AG04450 (cell line): ENCODE measurements at regions not wholly inside any gene's neighbourhood (a gene's known extent, or its start where the extent isn't known, plus 50 kb on each side); places are given as distances from the start of the nearest gene placed in this dataset.

Experiments
- CTCF ChIA-PET: fragments of 300-600, 350-600 bp; formaldehyde crosslinking; extraction: SDS; loops from one replicate; lab custom pipeline; 2022; ENCODE audit warnings: antibody characterized with exemption, inconsistent platforms; lab: Charles Lee
- POLR2A ChIA-PET: fragments of 350-600 bp; formaldehyde crosslinking; extraction: SDS; loops from one replicate; lab custom pipeline; 2021; ENCODE audit warnings: antibody characterized with exemption, inconsistent platforms; lab: Yijun Ruan, JAX
- DNase-seq: peaks from one replicate; pipeline ENCODE4 v3.0.0-alpha.2; 2011; ENCODE audit warnings: low read depth, low spot score
- H3K27ac ChIP-seq: one replicate; pipeline ENCODE4 v1.5.1; 2012; ENCODE audit warnings: low read depth, low read length, control low read depth
- H3K27me3 ChIP-seq: one replicate; pipeline ENCODE4 v1.6.0; 2012; ENCODE audit warnings: low read length; ENCODE audit not compliant: control insufficient read depth, insufficient read depth
- H3K4me3 ChIP-seq: 2 replicates; pipeline ENCODE4 v1.5.1; 2011; ENCODE audit warnings: mild to moderate bottlenecking, low read depth, low read length, control low read depth
- H3K9me3 ChIP-seq: 2 replicates; pipeline ENCODE4 v1.5.1; 2012; ENCODE audit warnings: low read length; ENCODE audit not compliant: control insufficient read depth, insufficient read depth
- TF ChIP-seq, protein P1 (sequence below): IDR thresholded peaks from 2 replicates; pipeline ENCODE4 v1.5.1; 2011; ENCODE audit warnings: low read depth, low read length, control low read depth, inconsistent platforms

DNA sequence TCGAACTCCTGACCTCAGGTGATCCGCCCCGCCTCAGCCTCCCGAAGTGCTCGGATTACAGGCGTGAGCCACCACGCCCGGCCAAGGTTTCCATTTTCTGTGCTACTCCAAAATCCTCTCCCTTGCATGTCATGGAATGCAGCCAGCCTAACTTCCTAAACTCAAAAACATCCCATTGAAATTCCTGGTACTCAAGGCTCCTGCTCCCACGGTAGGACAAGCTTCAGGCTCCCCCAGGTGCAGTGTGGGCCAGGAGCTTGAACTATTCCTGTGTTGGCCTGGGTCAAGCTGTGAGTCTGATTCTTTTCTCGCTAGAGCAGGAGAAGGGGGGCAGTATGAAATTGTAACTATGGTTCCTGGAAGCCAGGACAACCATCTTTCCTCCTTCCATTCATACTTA, 97.1 kb downstream of the RPL27A start:
- POLR2A ChIA-PET = no interaction called here
- Histone ChIP-seq H3K4me3 (no peak overlapping the region), H3K9me3 (no peaks in the 10 kb centered on the region), H3K27ac (no peak overlapping the region), H3K27me3 (no peaks in the 10 kb centered on the region)
- no peak for DNase-seq
- TF ChIP-seq, protein P1, sequence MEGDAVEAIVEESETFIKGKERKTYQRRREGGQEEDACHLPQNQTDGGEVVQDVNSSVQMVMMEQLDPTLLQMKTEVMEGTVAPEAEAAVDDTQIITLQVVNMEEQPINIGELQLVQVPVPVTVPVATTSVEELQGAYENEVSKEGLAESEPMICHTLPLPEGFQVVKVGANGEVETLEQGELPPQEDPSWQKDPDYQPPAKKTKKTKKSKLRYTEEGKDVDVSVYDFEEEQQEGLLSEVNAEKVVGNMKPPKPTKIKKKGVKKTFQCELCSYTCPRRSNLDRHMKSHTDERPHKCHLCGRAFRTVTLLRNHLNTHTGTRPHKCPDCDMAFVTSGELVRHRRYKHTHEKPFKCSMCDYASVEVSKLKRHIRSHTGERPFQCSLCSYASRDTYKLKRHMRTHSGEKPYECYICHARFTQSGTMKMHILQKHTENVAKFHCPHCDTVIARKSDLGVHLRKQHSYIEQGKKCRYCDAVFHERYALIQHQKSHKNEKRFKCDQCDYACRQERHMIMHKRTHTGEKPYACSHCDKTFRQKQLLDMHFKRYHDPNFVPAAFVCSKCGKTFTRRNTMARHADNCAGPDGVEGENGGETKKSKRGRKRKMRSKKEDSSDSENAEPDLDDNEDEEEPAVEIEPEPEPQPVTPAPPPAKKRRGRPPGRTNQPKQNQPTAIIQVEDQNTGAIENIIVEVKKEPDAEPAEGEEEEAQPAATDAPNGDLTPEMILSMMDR = no peak
- CTCF ChIA-PET = no interaction called here

DNA sequence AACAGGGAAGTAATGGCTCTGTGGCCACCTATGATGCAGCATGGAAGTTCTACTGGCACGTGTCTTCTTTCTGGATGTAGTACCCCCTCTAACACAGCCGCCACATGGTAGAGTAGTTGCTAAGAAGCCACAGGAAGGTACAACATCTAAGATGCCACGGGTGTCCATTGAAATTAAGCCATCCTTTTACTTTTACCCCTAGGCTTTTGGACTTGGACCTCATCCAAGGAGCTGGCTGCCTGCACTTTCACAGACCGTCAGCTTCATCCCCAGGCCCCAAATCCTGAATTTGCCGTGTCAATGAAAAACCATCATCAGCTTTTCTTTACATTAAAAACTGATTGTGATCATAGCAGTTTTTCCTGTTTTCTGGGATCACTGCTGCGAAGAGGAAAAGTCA, 102.4 kb downstream of the RPL27A start:
- TF ChIP-seq, protein P1 = no peak
- Histone ChIP-seq H3K27ac (no peak overlapping the region), H3K4me3 (no peak overlapping the region), H3K9me3 (no peaks in the 10 kb centered on the region), H3K27me3 (no peaks in the 10 kb centered on the region)
- POLR2A ChIA-PET = no interaction called here
- DNase-seq = no peak
- CTCF ChIA-PET = interaction anchor here (0.6 kb wide), 1 partner anchor 68 kb away, joined by 4 read pairs; no protein-coding TSS in a partner anchor

DNA sequence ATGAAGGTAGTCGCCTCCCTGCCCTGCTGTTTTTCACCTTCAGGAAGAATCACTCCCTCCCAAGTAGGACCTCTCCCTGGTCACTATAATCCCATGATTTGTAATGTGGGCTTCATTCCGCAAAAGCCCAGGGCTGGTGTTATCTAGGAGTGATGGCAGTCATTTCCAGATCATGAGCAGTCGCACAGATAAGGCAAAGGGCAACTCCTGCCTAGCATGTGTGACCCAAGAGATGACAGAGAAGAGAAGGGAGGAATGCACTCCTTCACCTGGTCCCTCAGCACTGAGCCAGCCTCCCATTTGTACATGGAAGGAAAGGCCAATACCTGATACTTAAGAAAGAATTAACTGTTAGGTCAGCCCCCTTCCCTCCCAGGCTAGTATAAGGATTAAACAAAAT, 102.9 kb downstream of the RPL27A start:
- POLR2A ChIA-PET = no interaction called here

DNA sequence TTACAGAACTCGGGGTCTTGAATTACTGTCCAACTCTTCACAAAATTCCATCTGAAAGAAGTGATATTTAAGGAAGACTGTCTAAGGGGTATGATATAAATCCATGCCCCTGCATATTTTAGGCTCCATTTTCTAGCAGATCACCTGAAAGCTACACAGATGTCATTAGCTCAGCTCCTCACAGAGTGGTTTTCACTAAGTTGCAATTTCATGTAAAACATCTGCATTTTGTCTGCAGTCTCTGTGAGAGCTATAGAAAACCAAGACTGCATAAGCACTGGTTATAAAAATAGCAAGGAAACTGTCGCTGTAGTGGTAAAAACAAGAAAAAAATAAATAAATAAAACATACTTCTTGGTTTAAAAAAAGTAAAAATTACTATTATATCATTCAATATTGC, 103.4 kb downstream of the RPL27A start:
- Histone ChIP-seq H3K4me3 (no peak overlapping the region), H3K9me3 (no peaks in the 10 kb centered on the region), H3K27ac (no peak overlapping the region), H3K27me3 (no peaks in the 10 kb centered on the region)
- POLR2A ChIA-PET = no interaction called here
- TF ChIP-seq, protein P1 = no peak
- DNase-seq = no peak
- CTCF ChIA-PET = interaction anchor here (0.6 to 1.0 kb wide), 4 partner anchors 12 to 276 kb away, joined by 3 read pairs; a partner anchor contains a TSS

More for the DNA sequence above, 102.9 kb downstream of the RPL27A start:
- Histone ChIP-seq H3K27me3 (no peaks in the 10 kb centered on the region), H3K27ac (no peak overlapping the region), H3K4me3 (no peak overlapping the region), H3K9me3 (no peaks in the 10 kb centered on the region)
- CTCF ChIA-PET = interaction anchor here (0.6 kb wide), 1 partner anchor 69 kb away, joined by 4 read pairs; no protein-coding TSS in a partner anchor
- TF ChIP-seq, protein P1 = no peak
- no peak for DNase-seq

DNA sequence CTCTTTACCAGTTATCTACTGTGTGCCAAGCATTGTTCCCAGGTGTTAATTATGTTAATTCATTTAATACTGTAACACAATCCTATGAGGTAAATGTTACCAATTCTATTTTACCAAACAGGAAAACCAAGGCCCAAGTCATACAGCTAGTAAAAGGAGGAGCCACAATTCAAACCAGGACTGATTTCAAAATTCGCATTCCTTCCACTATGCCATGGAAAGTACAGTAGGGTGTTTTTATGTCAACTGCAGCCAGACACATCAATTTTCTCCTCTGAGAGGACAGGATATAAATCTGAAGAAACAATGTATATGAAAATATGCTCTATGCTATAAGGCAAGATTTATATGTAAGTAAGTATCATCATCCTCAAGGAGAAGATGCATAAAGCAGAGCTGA, 104.3 kb downstream of the RPL27A start:
- TF ChIP-seq, protein P1 = no peak; the same call in none of the 2 replicates
- Histone ChIP-seq H3K27me3 (no peaks in the 10 kb centered on the region), H3K4me3 (no peak overlapping the region), H3K9me3 (no peaks in the 10 kb centered on the region), H3K27ac (no peak overlapping the region)
- ChIA-PET CTCF (interaction anchor here (0.6 to 3.4 kb wide), 11 partner anchors 10 to 275 kb away, joined by 3 to 16 read pairs (median 3); no protein-coding TSS in a partner anchor), POLR2A (interaction anchor here (0.6 to 1.0 kb wide), 2 partner anchors 9 to 67 kb away, joined by 3 to 5 read pairs; no protein-coding TSS in a partner anchor)
- no peak for DNase-seq
